IgD-negative memory B cell (primary cell): ENCODE measurements at regions not wholly inside any gene's neighbourhood (a gene's known extent, or its start where the extent isn't known, plus 50 kb on each side); places are given as distances from the start of the nearest gene placed in this dataset.

ENCODE experiments used
- H3K27ac Mint-ChIP-seq, 3 donors: one replicate each; pipeline ENCODE4 v1.8.0; 2020 to 2022; ENCODE audit warnings: mild to moderate bottlenecking in 3 of 3, mixed read lengths in 3 of 3, moderate library complexity in 1 of 3
- H3K27me3 Mint-ChIP-seq: one replicate; pipeline ENCODE4 v1.8.0; 2021; ENCODE audit warnings: mixed read lengths
- H3K36me3 Mint-ChIP-seq: one replicate; pipeline ENCODE4 v1.8.0; 2020; ENCODE audit warnings: mild to moderate bottlenecking, mixed read lengths
- H3K4me1 Mint-ChIP-seq, 3 donors: one replicate each; pipeline ENCODE4 v1.8.0; 2020 to 2022; ENCODE audit warnings: mixed read lengths in 3 of 3, mild to moderate bottlenecking in 1 of 3
- H3K4me3 Mint-ChIP-seq, 4 donors: one replicate each; pipeline ENCODE4 v1.8.0; 2020 to 2022; ENCODE audit warnings: mild to moderate bottlenecking in 4 of 4, mixed read lengths in 4 of 4, moderate library complexity in 3 of 4
- H3K9me3 Mint-ChIP-seq, 3 donors: one replicate each; pipeline ENCODE4 v1.8.0; 2020 to 2021; ENCODE audit warnings: mixed read lengths in 3 of 3, mild to moderate bottlenecking in 1 of 3

- no peak overlapping the region for H3K27ac Mint-ChIP-seq
- no peaks in the 10 kb centered on the region for H3K4me1 Mint-ChIP-seq
- H3K27me3 Mint-ChIP-seq = peaks cover 7% of the 10 kb centered on the region
- H3K36me3 Mint-ChIP-seq = no peaks in the 10 kb centered on the region
- H3K4me3 Mint-ChIP-seq = peak overlapping the region in 1 of 4 donors; percentile 70
- peaks cover 0 to 3% (median 0%) of the 10 kb centered on the region in 3 donors for H3K9me3 Mint-ChIP-seq
Observed at GRCh38 chr10:123611243-123611642, 54.9 kb upstream of the GPR26 start.

- peaks cover 7% of the 10 kb centered on the region for H3K27me3 Mint-ChIP-seq
Observed at GRCh38 chr10:123611876-123612275, 54.3 kb upstream of the GPR26 start.

GRCh38 chr10:123613346-123613850 is 52.8 kb upstream of the GPR26 start:
- Mint-ChIP-seq H3K4me1 (no peaks in the 10 kb centered on the region), H3K27ac (no peak overlapping the region), H3K27me3 (peaks cover 3% of the 10 kb centered on the region), H3K4me3 (no peak overlapping the region), H3K9me3 (peaks cover 0 to 2% (median 0%) of the 10 kb centered on the region in 3 donors), H3K36me3 (no peaks in the 10 kb centered on the region)

More at GRCh38 chr10:123611876-123612275, 54.3 kb upstream of the GPR26 start:
- H3K27ac Mint-ChIP-seq = no peak overlapping the region
- H3K36me3 Mint-ChIP-seq = no peaks in the 10 kb centered on the region
- H3K4me1 Mint-ChIP-seq = no peaks in the 10 kb centered on the region
- peaks cover 0 to 3% (median under 1%) of the 10 kb centered on the region in 3 donors for H3K9me3 Mint-ChIP-seq
- H3K4me3 Mint-ChIP-seq = no peak overlapping the region

DNA sequence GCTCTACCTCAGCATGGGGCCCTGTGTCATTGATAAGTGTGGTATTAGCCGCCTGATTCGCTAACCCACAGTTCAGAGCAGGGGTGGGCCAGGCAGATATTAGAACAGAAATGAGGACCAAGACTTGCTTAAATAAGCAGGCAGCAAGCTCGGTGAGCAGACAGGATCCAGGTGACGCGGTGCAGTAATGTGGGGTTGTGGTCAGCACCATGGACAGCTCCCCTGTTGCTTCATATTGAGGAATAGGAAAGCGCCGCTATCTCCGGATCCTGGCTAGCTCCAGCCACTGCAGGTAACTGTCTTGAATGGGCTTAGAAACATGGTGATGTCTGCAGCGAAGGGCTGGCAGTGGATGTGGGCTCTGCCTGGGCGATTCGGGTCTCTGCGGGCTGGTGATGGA is 51.3 kb upstream of the GPR26 start:
- Mint-ChIP-seq H3K4me3 (no peak overlapping the region), H3K9me3 (peaks cover 0 to 2% (median 0%) of the 10 kb centered on the region in 3 donors), H3K27ac (no peak overlapping the region), H3K27me3 (peaks cover 3% of the 10 kb centered on the region), H3K36me3 (no peaks in the 10 kb centered on the region), H3K4me1 (no peaks in the 10 kb centered on the region)
